ENCODE measurements at regions not wholly inside any gene's neighbourhood (a gene's known extent, or its start where the extent isn't known, plus 50 kb on each side); places are given as distances from the start of the nearest gene placed in this dataset.

DNA sequence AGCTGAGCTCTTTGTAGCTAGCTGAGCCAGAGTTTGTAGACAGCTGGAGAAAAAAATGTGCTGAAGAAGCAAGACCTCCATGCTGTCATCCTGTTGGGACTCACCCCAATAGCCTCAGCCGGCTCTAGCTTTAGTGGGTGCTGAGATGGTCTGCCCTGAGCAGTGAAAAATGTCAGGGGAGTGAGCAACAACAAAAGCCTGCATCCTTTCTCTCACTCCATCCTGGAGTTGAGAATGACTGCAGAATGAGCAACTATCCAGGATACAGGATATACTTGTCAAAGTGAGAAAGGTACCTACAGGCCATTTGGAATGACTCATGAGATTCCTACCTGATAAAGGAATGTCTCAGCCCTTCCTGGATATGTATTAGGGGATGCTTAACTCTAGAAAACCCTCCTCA lies 146.1 kb upstream of the DLX2 start:
- TF ChIP-seq, protein P1, sequence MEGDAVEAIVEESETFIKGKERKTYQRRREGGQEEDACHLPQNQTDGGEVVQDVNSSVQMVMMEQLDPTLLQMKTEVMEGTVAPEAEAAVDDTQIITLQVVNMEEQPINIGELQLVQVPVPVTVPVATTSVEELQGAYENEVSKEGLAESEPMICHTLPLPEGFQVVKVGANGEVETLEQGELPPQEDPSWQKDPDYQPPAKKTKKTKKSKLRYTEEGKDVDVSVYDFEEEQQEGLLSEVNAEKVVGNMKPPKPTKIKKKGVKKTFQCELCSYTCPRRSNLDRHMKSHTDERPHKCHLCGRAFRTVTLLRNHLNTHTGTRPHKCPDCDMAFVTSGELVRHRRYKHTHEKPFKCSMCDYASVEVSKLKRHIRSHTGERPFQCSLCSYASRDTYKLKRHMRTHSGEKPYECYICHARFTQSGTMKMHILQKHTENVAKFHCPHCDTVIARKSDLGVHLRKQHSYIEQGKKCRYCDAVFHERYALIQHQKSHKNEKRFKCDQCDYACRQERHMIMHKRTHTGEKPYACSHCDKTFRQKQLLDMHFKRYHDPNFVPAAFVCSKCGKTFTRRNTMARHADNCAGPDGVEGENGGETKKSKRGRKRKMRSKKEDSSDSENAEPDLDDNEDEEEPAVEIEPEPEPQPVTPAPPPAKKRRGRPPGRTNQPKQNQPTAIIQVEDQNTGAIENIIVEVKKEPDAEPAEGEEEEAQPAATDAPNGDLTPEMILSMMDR (IDR thresholded peaks at IDR 0.05; ENCODE audit: control extremely low read depth in 1 of 3, insufficient read depth in 1 of 3, low read depth in 1 of 3, low read length in 3 of 3), result no peak
- TF ChIP-seq CHD2 (IDR thresholded peaks at IDR 0.05; ENCODE audit: low read length) (no peak), EZH2 (IDR thresholded peaks at IDR 0.05; ENCODE audit: low read depth, low read length, severe bottlenecking) (no peak), POU5F1 (IDR thresholded peaks at IDR 0.05; ENCODE audit: low read depth, low read length) (no peak), TAF1 (IDR thresholded peaks at IDR 0.05; ENCODE audit: low read depth, low read length) (no peak), SUZ12 (IDR thresholded peaks at IDR 0.05; ENCODE audit: low read length) (no peak), TBP (IDR thresholded peaks at IDR 0.05; ENCODE audit: low read depth, low read length) (no peak)
